Mesenchymal stem cell (in vitro differentiated cells and primary cell): ENCODE measurements at regions not wholly inside any gene's neighbourhood (a gene's known extent, or its start where the extent isn't known, plus 50 kb on each side); places are given as distances from the start of the nearest gene placed in this dataset.

Experiments
- DNase-seq: peaks from one replicate; pipeline ENCODE4 v3.0.0-alpha.2; 2013
- H2AFZ ChIP-seq: one replicate; pipeline ENCODE4 v1.6.1; 2013; ENCODE audit warnings: low read depth, mild to moderate bottlenecking, control low read depth, inconsistent platforms, low read length, moderate library complexity
- H2AK5ac ChIP-seq: 2 replicates; pipeline ENCODE4 v1.6.1; 2013; ENCODE audit warnings: low read length, moderate library complexity, mild to moderate bottlenecking, inconsistent platforms; ENCODE audit not compliant: severe bottlenecking
- H2BK120ac ChIP-seq: one replicate; pipeline ENCODE4 v1.6.1; 2013; ENCODE audit warnings: low read depth, mild to moderate bottlenecking, inconsistent platforms, low read length, moderate library complexity
- H2BK12ac ChIP-seq, 2 experiments: one replicate each; pipeline ENCODE4 v1.6.1; 2013; ENCODE audit warnings: inconsistent platforms in 2 of 2, low read length in 2 of 2, mild to moderate bottlenecking in 2 of 2, moderate library complexity in 2 of 2, control low read depth in 1 of 2
- H2BK15ac ChIP-seq: one replicate; pipeline ENCODE4 v1.6.1; 2013; ENCODE audit warnings: mild to moderate bottlenecking, low read depth, inconsistent platforms; ENCODE audit not compliant: poor library complexity, severe bottlenecking
- H2BK5ac ChIP-seq: 2 replicates; pipeline ENCODE4 v1.6.1; 2013; ENCODE audit warnings: low read depth, mild to moderate bottlenecking, low read length, control low read depth, inconsistent platforms; ENCODE audit not compliant: poor library complexity, severe bottlenecking
- H3K14ac ChIP-seq, 2 experiments: one replicate each; pipeline ENCODE4 v1.6.1; 2013; ENCODE audit warnings: inconsistent platforms in 2 of 2, low read length in 2 of 2, control low read depth in 1 of 2, mild to moderate bottlenecking in 1 of 2, moderate library complexity in 1 of 2
- H3K18ac ChIP-seq, 2 experiments: one replicate each; pipeline ENCODE4 v1.6.1; 2013; ENCODE audit warnings: inconsistent platforms in 2 of 2, low read length in 2 of 2, control low read depth in 1 of 2, low read depth in 1 of 2, mild to moderate bottlenecking in 1 of 2
- H3K23ac ChIP-seq, 2 experiments: one replicate each; pipeline ENCODE4 v1.6.1; 2013; ENCODE audit warnings: inconsistent platforms in 2 of 2, low read length in 2 of 2, mild to moderate bottlenecking in 2 of 2, moderate library complexity in 2 of 2, control low read depth in 1 of 2
- H3K27ac ChIP-seq: 2 replicates; pipeline ENCODE4 v1.5.1; 2013; ENCODE audit warnings: mild to moderate bottlenecking, moderate library complexity, low read length, control low read depth, inconsistent platforms; ENCODE audit not compliant: poor library complexity, severe bottlenecking
- H3K27me3 ChIP-seq, 2 experiments: 2 replicates each; pipeline versions ENCODE4 v1.6.1 to v1.7.0; 2013; ENCODE audit warnings: low read length in 2 of 2, mild to moderate bottlenecking in 2 of 2, moderate library complexity in 2 of 2, control low read depth in 1 of 2, inconsistent platforms in 1 of 2; ENCODE audit not compliant: control insufficient read depth in 1 of 2, insufficient read depth in 1 of 2
- H3K36me3 ChIP-seq, 2 experiments: 2 replicates each; pipeline versions ENCODE4 v1.6.1 to v1.7.0; 2013; ENCODE audit warnings: low read length in 2 of 2, control low read depth in 1 of 2, inconsistent platforms in 1 of 2, low read depth in 1 of 2, mild to moderate bottlenecking in 1 of 2; ENCODE audit not compliant: insufficient read depth in 2 of 2, control insufficient read depth in 1 of 2
- H3K4ac ChIP-seq, 2 experiments: one replicate each; pipeline ENCODE4 v1.6.1; 2013; ENCODE audit warnings: inconsistent platforms in 2 of 2, low read length in 2 of 2, mild to moderate bottlenecking in 2 of 2, moderate library complexity in 2 of 2, control low read depth in 1 of 2, low read depth in 1 of 2
- H3K4me1 ChIP-seq: 2 replicates; pipeline ENCODE4 v1.6.1; 2013; ENCODE audit warnings: low read depth, low read length, control low read depth; ENCODE audit not compliant: control insufficient read depth, insufficient read depth
- H3K4me2 ChIP-seq: 2 replicates; pipeline ENCODE4 v1.6.1; 2013; ENCODE audit warnings: low read length, mild to moderate bottlenecking, inconsistent platforms; ENCODE audit not compliant: poor library complexity, severe bottlenecking
- H3K4me3 ChIP-seq, 2 experiments: 2 replicates each; pipeline versions ENCODE4 v1.5.1 to v1.7.0; 2013; ENCODE audit warnings: low read length in 2 of 2, mild to moderate bottlenecking in 2 of 2, control low read depth in 1 of 2, low read depth in 1 of 2; ENCODE audit not compliant: insufficient read depth in 1 of 2
- H3K79me1 ChIP-seq: replicated peaks from 2 replicates; pipeline ENCODE4 v1.6.1; 2013; ENCODE audit warnings: mild to moderate bottlenecking, control low read depth, low read length, inconsistent platforms; ENCODE audit not compliant: poor library complexity, severe bottlenecking
- H3K9ac ChIP-seq: 2 replicates; pipeline ENCODE4 v1.7.0; 2013; ENCODE audit warnings: mild to moderate bottlenecking, low read length, moderate library complexity
- H3K9me3 ChIP-seq: 2 replicates; pipeline ENCODE4 v1.7.0; 2013; ENCODE audit warnings: mild to moderate bottlenecking, low read length; ENCODE audit not compliant: control insufficient read depth
- H4K8ac ChIP-seq: one replicate; pipeline ENCODE4 v1.6.1; 2013; ENCODE audit warnings: inconsistent platforms, mild to moderate bottlenecking, low read length, moderate library complexity
- H4K91ac ChIP-seq: one replicate; pipeline ENCODE4 v1.6.1; 2013; ENCODE audit warnings: mild to moderate bottlenecking, low read length, inconsistent platforms
- WGBS: methylation state at CpG from one replicate; pipeline ENCODE4 v1.1.7; 2013; ENCODE audit warnings: mixed read lengths; 5-methylcytosine and 5-hydroxymethylcytosine counted together

- DNase-seq: no peak
- Histone ChIP-seq H3K79me1 (no peaks in the 10 kb centered on the region), H3K23ac (no peak overlapping the region), H4K91ac (no peak overlapping the region), H2AK5ac (no peak overlapping the region), H4K8ac (no peak overlapping the region), H3K4ac (no peak overlapping the region), H3K9me3 (no peaks in the 10 kb centered on the region), H3K36me3 (no peaks in the 10 kb centered on the region), H3K9ac (no peak overlapping the region), H3K4me3 (no peak overlapping the region), H3K18ac (no peak overlapping the region), H3K27me3 (peaks cover 0 to 10% of the 10 kb centered on the region in 2 experiments), H3K27ac (no peak overlapping the region), H2BK5ac (no peak overlapping the region), H2AFZ (no peak overlapping the region), H3K4me1 (peaks cover 11% of the 10 kb centered on the region), H2BK120ac (no peak overlapping the region), H3K4me2 (no peak overlapping the region), H2BK15ac (no peak overlapping the region), H2BK12ac (peak overlapping the region; percentile 30 to 45), H3K14ac (no peak overlapping the region)
- WGBS: 93% methylated on average over 3 of the region's 4 CpGs
Observed at GRCh38 chr2:217654168-217654567, 348.6 kb downstream of the TNS1 start.

DNA sequence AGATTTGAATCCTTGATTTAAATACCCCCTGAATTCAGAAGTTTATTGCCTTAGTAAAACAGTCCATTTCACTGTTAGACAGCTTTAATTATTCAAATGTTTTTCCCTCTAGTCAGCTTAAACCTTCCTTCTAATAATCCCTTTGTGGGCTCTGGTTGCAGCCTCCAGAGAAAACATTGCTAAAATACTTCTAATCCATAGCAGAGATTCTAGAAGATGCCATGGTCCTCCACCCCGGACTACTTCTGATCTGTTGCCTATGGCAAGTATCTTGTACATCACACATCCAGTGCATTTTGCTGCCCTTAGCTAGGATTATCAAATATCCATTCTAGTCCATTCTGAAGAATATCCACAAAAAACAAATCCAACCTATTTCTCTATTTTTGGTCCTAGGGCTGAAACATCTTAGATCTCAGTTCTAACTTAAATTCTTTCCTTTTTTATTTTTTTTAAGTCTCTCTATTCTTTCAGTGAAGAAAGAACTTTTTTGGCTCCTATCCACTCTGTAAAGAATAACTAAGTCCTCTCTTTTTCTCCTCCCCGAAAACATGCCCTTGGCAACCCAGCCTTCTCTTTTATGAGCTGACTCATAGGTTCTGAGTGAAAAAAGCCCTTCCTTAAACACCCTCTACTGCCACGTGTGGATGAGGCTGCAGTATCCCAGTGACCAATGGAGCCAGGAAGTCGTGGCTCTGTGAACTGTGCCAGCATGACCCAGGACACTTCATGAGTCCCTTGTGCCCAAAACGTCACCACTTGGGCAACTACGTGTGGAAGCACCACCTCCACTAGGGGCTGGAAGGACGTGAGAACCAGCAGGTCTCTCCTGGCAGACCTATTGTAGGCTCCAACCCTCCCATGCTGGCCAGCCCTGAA, 349.8 kb downstream of the TNS1 start:
- Histone ChIP-seq H2BK120ac (peak overlapping the region; percentile 76), H3K4me3 (peak overlapping the region in 1 of 2 experiments; percentile 1), H2AK5ac (peak overlapping the region; percentile 37), H3K9me3 (no peaks in the 10 kb centered on the region), H2AFZ (no peak overlapping the region), H2BK12ac (no peak overlapping the region), H3K4me1 (peaks cover 11% of the 10 kb centered on the region), H3K27me3 (peaks cover 0 to 5% of the 10 kb centered on the region in 2 experiments), H2BK5ac (peak overlapping the region; percentile 57), H3K23ac (no peak overlapping the region), H3K79me1 (no peaks in the 10 kb centered on the region), H2BK15ac (no peak overlapping the region), H3K14ac (no peak overlapping the region), H3K18ac (peak overlapping the region; percentile 3 to 29), H3K4ac (peak overlapping the region; percentile 6 to 16), H4K91ac (peak overlapping the region; percentile 5), H3K9ac (peak overlapping the region; percentile 77), H3K27ac (peak overlapping the region; percentile 47), H4K8ac (peak overlapping the region; percentile 9), H3K4me2 (no peak overlapping the region), H3K36me3 (no peaks in the 10 kb centered on the region)
- 42% methylated on average over 7 of the region's 7 CpGs for WGBS
- DNase-seq: peak; percentile 83

DNA sequence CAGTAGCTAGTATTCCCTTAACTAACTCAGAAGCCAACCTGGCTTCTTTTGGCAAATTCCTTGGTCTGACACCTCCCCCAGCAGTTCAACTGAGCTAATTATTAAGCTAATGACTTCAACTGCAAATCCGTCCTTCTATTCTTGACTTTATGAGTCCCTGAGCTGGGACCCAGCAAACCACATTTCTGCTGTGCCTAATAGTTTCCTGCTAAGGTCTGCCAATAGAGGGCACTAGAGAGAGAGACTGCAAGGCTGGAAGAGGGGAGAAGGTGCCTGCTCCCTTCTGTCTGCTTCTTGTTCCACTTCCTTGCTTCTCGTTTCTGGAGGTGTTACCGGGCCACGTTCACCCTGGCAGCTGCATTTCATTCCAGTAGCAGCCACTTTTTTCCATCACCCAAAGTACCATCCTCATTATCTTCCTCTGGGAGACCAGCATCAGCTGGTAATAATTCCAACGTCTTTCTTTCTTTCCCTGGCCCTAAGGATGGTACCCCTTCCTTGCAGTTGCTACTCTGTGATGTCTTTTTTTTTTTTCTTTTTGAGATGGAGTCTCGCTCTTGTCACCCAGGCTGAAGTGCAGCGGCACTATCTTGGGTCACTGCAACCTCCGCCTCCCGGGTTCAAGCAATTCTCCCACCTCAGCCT, 352.0 kb downstream of the TNS1 start:
- no peaks in the 10 kb centered on the region for H3K9me3 ChIP-seq
- no peak overlapping the region for H3K4me2 ChIP-seq
- no peak overlapping the region for H4K8ac ChIP-seq
- peak overlapping the region; percentile 39 for H2AK5ac ChIP-seq
- H3K27me3 ChIP-seq: no peaks in the 10 kb centered on the region
- no peak overlapping the region for H2BK120ac ChIP-seq
- no peak overlapping the region for H2AFZ ChIP-seq
- H2BK15ac ChIP-seq: no peak overlapping the region
- H4K91ac ChIP-seq: no peak overlapping the region
- peaks cover 11% of the 10 kb centered on the region for H3K4me1 ChIP-seq
- H3K23ac ChIP-seq: no peak overlapping the region
- H3K4me3 ChIP-seq: no peak overlapping the region
- peak overlapping the region; percentile 87 for H3K27ac ChIP-seq
- no peaks in the 10 kb centered on the region for H3K36me3 ChIP-seq
- H3K79me1 ChIP-seq: no peaks in the 10 kb centered on the region
- no peak overlapping the region for H2BK12ac ChIP-seq
- H3K14ac ChIP-seq: no peak overlapping the region
- H2BK5ac ChIP-seq: no peak overlapping the region
- peak overlapping the region; percentile 12 for H3K9ac ChIP-seq
- 70% methylated on average over 9 of the region's 9 CpGs for WGBS
- H3K18ac ChIP-seq: no peak overlapping the region
- DNase-seq: peak; percentile 67
- H3K4ac ChIP-seq: no peak overlapping the region

DNA sequence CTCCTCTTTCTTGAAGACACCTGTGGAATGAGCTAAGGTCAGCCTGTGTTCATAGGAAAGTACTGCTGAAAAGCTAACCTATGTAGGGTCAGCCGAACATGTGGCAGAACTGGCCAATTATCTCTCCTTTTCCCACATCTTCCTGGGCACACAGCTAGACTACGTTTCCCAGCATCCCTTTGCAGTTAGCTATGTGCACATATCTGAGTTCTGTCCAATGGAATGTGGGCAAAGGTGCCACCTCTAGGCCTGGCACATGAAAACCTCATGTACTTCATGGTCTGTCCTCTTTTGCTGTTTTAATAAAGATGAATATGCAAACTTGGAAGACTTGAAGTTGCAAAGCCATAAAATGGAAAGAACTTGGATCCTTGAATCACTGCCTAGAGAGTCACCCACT, 352.6 kb downstream of the TNS1 start:
- Histone ChIP-seq H2BK12ac (no peak overlapping the region), H4K8ac (no peak overlapping the region), H3K79me1 (no peaks in the 10 kb centered on the region), H2BK120ac (no peak overlapping the region), H3K9me3 (no peaks in the 10 kb centered on the region), H2BK15ac (no peak overlapping the region), H2AFZ (no peak overlapping the region), H3K4me2 (no peak overlapping the region), H3K9ac (no peak overlapping the region), H3K4me1 (peaks cover 11% of the 10 kb centered on the region), H3K4me3 (no peak overlapping the region), H3K18ac (peak overlapping the region in 1 of 2 experiments; percentile 65), H3K23ac (no peak overlapping the region), H2BK5ac (peak overlapping the region; percentile 63), H3K27ac (peak overlapping the region; percentile 87), H2AK5ac (no peak overlapping the region), H3K4ac (peak overlapping the region in 1 of 2 experiments; percentile 1), H4K91ac (no peak overlapping the region), H3K14ac (no peak overlapping the region), H3K36me3 (no peaks in the 10 kb centered on the region), H3K27me3 (no peaks in the 10 kb centered on the region)
- no peak for DNase-seq
- 100% methylated on average over 2 of the region's 2 CpGs for WGBS
